A549 (cell line): ENCODE measurements at regions not wholly inside any gene's neighbourhood (a gene's known extent, or its start where the extent isn't known, plus 50 kb on each side); places are given as distances from the start of the nearest gene placed in this dataset.

Experiments
- ATAC-seq, 2 experiments: fragments of 200-7000 bp in 1 of 2; fragments of >200 bp in 1 of 2; cut with Nextera tagmentation in 1 of 2; cut with Tn5 transposase in 1 of 2; 3 replicates each; pipeline versions ENCODE4 v1.8.0 to v1.9.1; 2018 to 2020; ENCODE audit warnings: mild to moderate bottlenecking in 1 of 2, moderate library complexity in 1 of 2
- CTCF ChIA-PET: fragments of 300-600 bp; sonication (Branson Sonifier 250); formaldehyde crosslinking; extraction: SDS; loops from one replicate; lab custom pipeline; 2021; ENCODE audit warnings: antibody characterized with exemption, inconsistent platforms; lab: Yijun Ruan, JAX
- POLR2A ChIA-PET: fragments of 350-600 bp; formaldehyde crosslinking; extraction: SDS; loops from one replicate; lab custom pipeline; 2021; ENCODE audit warnings: antibody characterized with exemption, inconsistent platforms; lab: Yijun Ruan, JAX
- DNase-seq, 2 experiments: peaks; one replicate each; pipeline versions ENCODE4 v3.0.0 to v3.0.0-alpha.2; 2011 to 2016; ENCODE audit warnings: low read depth in 1 of 2, low spot score in 1 of 2
- FAIRE-seq: peaks from 2 replicates; lab custom pipeline; 2011; peaks lifted over from hg19 to GRCh38; lab: Jason Lieb, UNC
- H3K27ac ChIP-seq, 2 experiments: fragments of >200 bp; sonication (Bioruptor Twin); formaldehyde crosslinking; 3 replicates each; pipeline ENCODE4 v1.5.1; 2016 to 2017
- H3K4me1 ChIP-seq: fragments of >200 bp; sonication (Bioruptor Twin); formaldehyde crosslinking; 3 replicates; pipeline ENCODE4 v1.6.1; 2016
- H3K4me2 ChIP-seq: fragments of >200 bp; sonication (Bioruptor Twin); formaldehyde crosslinking; 3 replicates; pipeline ENCODE4 v1.6.1; 2016
- H3K4me3 ChIP-seq: fragments of >200 bp; sonication (Bioruptor Twin); formaldehyde crosslinking; 3 replicates; pipeline ENCODE4 v1.5.1; 2016
- H3K9me3 ChIP-seq: fragments of >200 bp; sonication (Bioruptor Twin); formaldehyde crosslinking; 3 replicates; pipeline ENCODE4 v1.6.1; 2016
- BCL3 ChIP-seq: fragments of >200 bp; sonication (Bioruptor Twin); formaldehyde crosslinking; IDR thresholded peaks from 3 replicates; pipeline ENCODE4 v1.6.1; 2016
- CBX8 ChIP-seq: fragments of 200-600 bp; sonication (generic); IDR thresholded peaks from 2 replicates; pipeline ENCODE4 v1.6.1; 2016
- E2F6 ChIP-seq: IDR thresholded peaks from 2 replicates; pipeline ENCODE4 v1.6.1; 2012; ENCODE audit warnings: low read depth, borderline replicate concordance
- EHF ChIP-seq: fragments of 250-450 bp; sonication (Bioruptor Pico); IDR thresholded peaks from 2 replicates; pipeline ENCODE4 v1.5.0; 2020; ENCODE audit warnings: mild to moderate bottlenecking
- EHMT2 ChIP-seq: fragments of 200-600 bp; sonication (generic); IDR thresholded peaks from 2 replicates; pipeline ENCODE4 v1.6.1; 2016; ENCODE audit warnings: antibody characterized with exemption, low read depth, mild to moderate bottlenecking, moderate library complexity
- GATA3 ChIP-seq: IDR thresholded peaks from 2 replicates; pipeline ENCODE4 v1.6.1; 2012; ENCODE audit warnings: borderline replicate concordance
- HDAC2 ChIP-seq: fragments of 200-600 bp; sonication (generic); IDR thresholded peaks from 2 replicates; pipeline ENCODE4 v1.6.1; 2016
- HMGXB4 ChIP-seq: fragments of 250-450 bp; sonication (Bioruptor Pico); IDR thresholded peaks from 2 replicates; pipeline ENCODE4 v1.5.0; 2021; ENCODE audit warnings: mild to moderate bottlenecking, moderate library complexity, borderline replicate concordance
- HOXA7 ChIP-seq: fragments of 250-450 bp; sonication (Bioruptor Pico); IDR thresholded peaks from 2 replicates; pipeline ENCODE4 v1.5.0; 2020; ENCODE audit warnings: mild to moderate bottlenecking, moderate library complexity
- HOXB5 ChIP-seq: fragments of 250-450 bp; sonication (Bioruptor Pico); IDR thresholded peaks from 2 replicates; pipeline ENCODE4 v1.5.0; 2020; ENCODE audit warnings: mild to moderate bottlenecking, moderate library complexity
- JUN ChIP-seq, 2 experiments: fragments of >200 bp; sonication (Bioruptor Twin); formaldehyde crosslinking; IDR thresholded peaks; 2 replicates in 1 of 2; 3 replicates in 1 of 2; pipeline ENCODE4 v1.6.1; 2016 to 2017
- KDM5A ChIP-seq: fragments of 200-600 bp; sonication (generic); IDR thresholded peaks from 2 replicates; pipeline ENCODE4 v1.6.1; 2016; ENCODE audit warnings: antibody characterized with exemption, mild to moderate bottlenecking
- MAX ChIP-seq: IDR thresholded peaks from 2 replicates; pipeline ENCODE4 v1.6.1; 2012
- MYC ChIP-seq: IDR thresholded peaks from 2 replicates; pipeline ENCODE4 v1.6.1; 2012; ENCODE audit warnings: mild to moderate bottlenecking, inconsistent platforms, low read length, improper control_type of control experiment, borderline replicate concordance
- NFE2L2 ChIP-seq: fragments of 150-350 bp; conservative IDR thresholded peaks from 2 replicates; pipeline ENCODE4 v1.6.1; 2014; ENCODE audit warnings: low read length
- NPAS2 ChIP-seq: fragments of 250-450 bp; sonication (Bioruptor Pico); IDR thresholded peaks from 2 replicates; pipeline ENCODE4 v1.8.0; 2022; ENCODE audit warnings: mild to moderate bottlenecking, moderate library complexity, borderline replicate concordance
- NR3C1 ChIP-seq: fragments of >200 bp; sonication (Bioruptor Twin); formaldehyde crosslinking; IDR thresholded peaks from 3 replicates; pipeline ENCODE4 v1.6.1; 2017
- PBX3 ChIP-seq: IDR thresholded peaks from 2 replicates; pipeline ENCODE4 v1.6.1; 2012
- POLR2AphosphoS2 ChIP-seq: conservative IDR thresholded peaks from 2 replicates; pipeline ENCODE4 v1.6.1; 2012; ENCODE audit warnings: low read length, improper control_type of control experiment, inconsistent platforms
- RAD21 ChIP-seq, 2 experiments: fragments of >200 bp in 1 of 2; sonication (Bioruptor Twin) in 1 of 2; formaldehyde crosslinking in 1 of 2; IDR thresholded peaks in 1 of 2; conservative IDR thresholded peaks in 1 of 2; 2 replicates in 1 of 2; 3 replicates in 1 of 2; pipeline ENCODE4 v1.6.1; 2012 to 2018; ENCODE audit warnings: inconsistent platforms in 1 of 2
- RARB ChIP-seq: fragments of 250-450 bp; sonication (Bioruptor Pico); IDR thresholded peaks from 2 replicates; pipeline ENCODE4 v1.8.0; 2021; ENCODE audit warnings: mild to moderate bottlenecking, moderate library complexity
- RNF2 ChIP-seq: fragments of 200-600 bp; sonication (generic); IDR thresholded peaks from 2 replicates; pipeline ENCODE4 v1.6.1; 2016; ENCODE audit warnings: low read depth, mild to moderate bottlenecking, antibody characterized with exemption, moderate library complexity, borderline replicate concordance
- ZSCAN20 ChIP-seq: fragments of 250-450 bp; sonication (Bioruptor Pico); IDR thresholded peaks from 2 replicates; pipeline ENCODE4 v1.8.0; 2022; ENCODE audit warnings: mild to moderate bottlenecking, moderate library complexity
- WGBS: methylation state at CpG from one replicate; pipeline ENCODE4 v1.1.6; 2017; ENCODE audit errors: missing lambda C conversion rate; 5-methylcytosine and 5-hydroxymethylcytosine counted together

- H3K9me3 ChIP-seq = no peaks in the 10 kb centered on the region
- H3K4me1 ChIP-seq = no peaks in the 10 kb centered on the region
- ATAC-seq = no peak
- ChIA-PET POLR2A (no interaction called here), CTCF (no interaction called here)
- H3K4me2 ChIP-seq = no peak overlapping the region
- TF ChIP-seq HDAC2 (no peak), E2F6 (no peak), NPAS2 (no peak), HOXA7 (CRISPR knock-in tag) (no peak), BCL3 (no peak), MAX (no peak), EHMT2 (no peak), ZSCAN20 (no peak), JUN (IDR thresholded peaks at IDR 0.05) (no peak), EHF (no peak), NR3C1 (no peak)
- no peak overlapping the region for H3K4me3 ChIP-seq
- no peak for FAIRE-seq
- 4% methylated on average over 4 of the region's 4 CpGs for WGBS
- H3K27ac ChIP-seq = no peak overlapping the region
- no peak for DNase-seq
Observed at GRCh38 chr13:84393981-84394625, 511.8 kb upstream of the SLITRK1 start.

GRCh38 chr13:84380866-84381265, 498.6 kb upstream of the SLITRK1 start:
- H3K27ac ChIP-seq = no peak overlapping the region
- no peak for TF ChIP-seq RNF2
- no peak for TF ChIP-seq HOXB5 (CRISPR knock-in tag)
- no peak for TF ChIP-seq NPAS2
- no peak for TF ChIP-seq PBX3
- no peak for TF ChIP-seq RAD21 (conservative IDR thresholded peaks at IDR 0.05 in 1 of 2, IDR thresholded peaks at IDR 0.05 in 1 of 2)
- TF ChIP-seq JUN (IDR thresholded peaks at IDR 0.05) = no peak
- TF ChIP-seq POLR2AphosphoS2 = no peak
- TF ChIP-seq EHF = no peak
- TF ChIP-seq NFE2L2 = no peak
- TF ChIP-seq RARB (CRISPR knock-in tag) = no peak
- TF ChIP-seq MYC = no peak
- no peak for TF ChIP-seq HMGXB4 (CRISPR knock-in tag)
- TF ChIP-seq KDM5A = no peak
- TF ChIP-seq HOXA7 (CRISPR knock-in tag) = no peak
- no peak for TF ChIP-seq CBX8
- no peak for TF ChIP-seq GATA3
- TF ChIP-seq, all 56 proteins: peak for 0

More at GRCh38 chr13:84380866-84381265, 498.6 kb upstream of the SLITRK1 start:
- 5% methylated on average over 3 of the region's 3 CpGs for WGBS
- Histone ChIP-seq H3K4me2 (no peak overlapping the region), H3K4me3 (no peak overlapping the region), H3K4me1 (no peaks in the 10 kb centered on the region), H3K9me3 (no peaks in the 10 kb centered on the region)
- DNase-seq = no peak
- ChIA-PET CTCF (no interaction called here), POLR2A (no interaction called here)
- no peak for FAIRE-seq
- no peak for ATAC-seq
